H9 (cell line): ENCODE measurements at regions not wholly inside any gene's neighbourhood (a gene's known extent, or its start where the extent isn't known, plus 50 kb on each side); places are given as distances from the start of the nearest gene placed in this dataset.

Source experiments
- DNase-seq: peaks from one replicate; pipeline ENCODE4 v3.0.0-alpha.2; 2017
- H2AFZ ChIP-seq: one replicate; pipeline ENCODE4 v1.6.1; 2013; ENCODE audit warnings: mild to moderate bottlenecking, low read length, control low read depth, moderate library complexity
- H2AK5ac ChIP-seq: 2 replicates; pipeline ENCODE4 v1.6.1; 2013; ENCODE audit warnings: low read length, control low read depth, mixed read lengths; ENCODE audit not compliant: insufficient read length
- H2BK120ac ChIP-seq: one replicate; pipeline ENCODE4 v1.6.1; 2013; ENCODE audit warnings: low read depth, mild to moderate bottlenecking, low read length, control low read depth, inconsistent platforms; ENCODE audit not compliant: poor library complexity, severe bottlenecking
- H2BK12ac ChIP-seq: 2 replicates; pipeline ENCODE4 v1.6.1; 2013; ENCODE audit warnings: low read length, control low read depth, mixed read lengths, low read depth; ENCODE audit not compliant: insufficient read length
- H2BK15ac ChIP-seq: 2 replicates; pipeline ENCODE4 v1.6.1; 2013; ENCODE audit warnings: low read depth, low read length, control low read depth
- H2BK20ac ChIP-seq: one replicate; pipeline ENCODE4 v1.6.1; 2013; ENCODE audit warnings: low read depth, mild to moderate bottlenecking, low read length, control low read depth, inconsistent platforms; ENCODE audit not compliant: poor library complexity, severe bottlenecking
- H2BK5ac ChIP-seq: 2 replicates; pipeline ENCODE4 v1.6.1; 2013; ENCODE audit warnings: low read length, control low read depth, mixed read lengths; ENCODE audit not compliant: insufficient read length
- H3K14ac ChIP-seq: 2 replicates; pipeline ENCODE4 v1.6.1; 2013; ENCODE audit warnings: low read length, control low read depth; ENCODE audit not compliant: insufficient read depth
- H3K18ac ChIP-seq: 2 replicates; pipeline ENCODE4 v1.6.1; 2013; ENCODE audit warnings: low read depth, mild to moderate bottlenecking, mixed read lengths, low read length, control low read depth; ENCODE audit not compliant: insufficient read length
- H3K23ac ChIP-seq: 2 replicates; pipeline ENCODE4 v1.6.1; 2013; ENCODE audit warnings: low read length, control low read depth, mixed read lengths, low read depth; ENCODE audit not compliant: insufficient read length
- H3K23me2 ChIP-seq: 2 replicates; pipeline ENCODE4 v1.6.1; 2013; ENCODE audit warnings: low read depth, mild to moderate bottlenecking, mixed read lengths, low read length, control low read depth; ENCODE audit not compliant: insufficient read length, poor library complexity, severe bottlenecking
- H3K27ac ChIP-seq: 2 replicates; pipeline ENCODE4 v1.5.1; 2013; ENCODE audit warnings: low read length, control low read depth, mixed read lengths, low read depth; ENCODE audit not compliant: insufficient read length
- H3K27me3 ChIP-seq: 2 replicates; pipeline ENCODE4 v1.6.1; 2013; ENCODE audit warnings: low read length, control low read depth, inconsistent platforms; ENCODE audit not compliant: insufficient read depth
- H3K4ac ChIP-seq: 2 replicates; pipeline ENCODE4 v1.6.1; 2013; ENCODE audit warnings: low read depth, mild to moderate bottlenecking, control low read depth, inconsistent platforms, low read length, moderate library complexity
- H3K4me1 ChIP-seq: 2 replicates; pipeline ENCODE4 v1.6.1; 2013; ENCODE audit warnings: low read length, control low read depth, inconsistent platforms; ENCODE audit not compliant: insufficient read depth
- H3K4me2 ChIP-seq: 2 replicates; pipeline ENCODE4 v1.6.1; 2013; ENCODE audit warnings: low read length, control low read depth, mixed read lengths; ENCODE audit not compliant: insufficient read length, insufficient read depth
- H3K56ac ChIP-seq: 2 replicates; pipeline ENCODE4 v1.6.1; 2013; ENCODE audit warnings: low read depth, mild to moderate bottlenecking, mixed read lengths, low read length, control low read depth; ENCODE audit not compliant: insufficient read length
- H3K79me1 ChIP-seq: 2 replicates; pipeline ENCODE4 v1.6.1; 2013; ENCODE audit warnings: low read depth, mild to moderate bottlenecking, moderate library complexity, low read length, control low read depth, inconsistent platforms; ENCODE audit not compliant: insufficient read depth, poor library complexity, severe bottlenecking
- H3K79me2 ChIP-seq: 2 replicates; pipeline ENCODE4 v1.6.1; 2013; ENCODE audit warnings: low read length, control low read depth, inconsistent platforms; ENCODE audit not compliant: insufficient read depth
- H3K9ac ChIP-seq: 2 replicates; pipeline ENCODE4 v1.6.1; 2013; ENCODE audit warnings: low read length, control low read depth, mixed read lengths; ENCODE audit not compliant: insufficient read length; ENCODE audit errors: extremely low read depth
- H3K9me3 ChIP-seq: one replicate; pipeline ENCODE4 v1.6.1; 2013; ENCODE audit warnings: low read depth, low read length, inconsistent platforms; ENCODE audit not compliant: control insufficient read depth
- H3T11ph ChIP-seq: one replicate; pipeline ENCODE4 v1.6.1; 2013; ENCODE audit warnings: mild to moderate bottlenecking, low read length, control low read depth, inconsistent platforms
- H4K20me1 ChIP-seq: one replicate; pipeline ENCODE4 v1.6.1; 2013; ENCODE audit not compliant: control insufficient read depth, insufficient read length, insufficient read depth
- H4K5ac ChIP-seq: 2 replicates; pipeline ENCODE4 v1.6.1; 2013; ENCODE audit warnings: low read depth, mild to moderate bottlenecking, mixed read lengths, low read length, control low read depth; ENCODE audit not compliant: insufficient read length
- H4K8ac ChIP-seq: replicated peaks from 2 replicates; pipeline ENCODE4 v1.6.1; 2013; ENCODE audit warnings: low read length, control low read depth, mixed read lengths, low read depth; ENCODE audit not compliant: insufficient read length
- H4K91ac ChIP-seq: 2 replicates; pipeline ENCODE4 v1.6.1; 2013; ENCODE audit warnings: low read depth, mild to moderate bottlenecking, moderate library complexity, mixed read lengths, low read length, control low read depth; ENCODE audit not compliant: insufficient read length
- H3K27ac Mint-ChIP-seq, 3 experiments: 2 replicates in 2 of 3; 3 replicates in 1 of 3; pipeline ENCODE4 v1.8.0; 2020 to 2021; ENCODE audit warnings: mixed read lengths in 3 of 3, mild to moderate bottlenecking in 1 of 3, moderate library complexity in 1 of 3
- H3K27me3 Mint-ChIP-seq: 2 replicates; pipeline ENCODE4 v1.8.0; 2021; ENCODE audit warnings: low read depth, mild to moderate bottlenecking, moderate library complexity, mixed read lengths
- H3K36me3 Mint-ChIP-seq, 3 experiments: 2 replicates in 2 of 3; 3 replicates in 1 of 3; pipeline ENCODE4 v1.8.0; 2020 to 2021; ENCODE audit warnings: low read depth in 3 of 3, mixed read lengths in 3 of 3; ENCODE audit not compliant: insufficient read depth in 1 of 3
- H3K4me1 Mint-ChIP-seq, 2 experiments: 2 replicates each; pipeline ENCODE4 v1.8.0; 2020; ENCODE audit warnings: mixed read lengths in 2 of 2
- H3K4me3 Mint-ChIP-seq, 2 experiments: 2 replicates in 1 of 2; 3 replicates in 1 of 2; pipeline ENCODE4 v1.8.0; 2020 to 2021; ENCODE audit warnings: mild to moderate bottlenecking in 2 of 2, mixed read lengths in 2 of 2, moderate library complexity in 1 of 2
- H3K9me3 Mint-ChIP-seq, 2 experiments: 2 replicates in 1 of 2; 3 replicates in 1 of 2; pipeline ENCODE4 v1.8.0; 2020; ENCODE audit warnings: mild to moderate bottlenecking in 2 of 2, mixed read lengths in 2 of 2, moderate library complexity in 1 of 2
- CTCF ChIP-seq: fragments of 200-600 bp; sonication (generic); conservative IDR thresholded peaks from 3 replicates; pipeline ENCODE4 v1.8.0; 2021; ENCODE audit warnings: antibody characterized with exemption, mild to moderate bottlenecking
- WGBS: extraction: QIAGEN DNeasy Blood & Tissue Kit; methylation state at CpG from one replicate; pipeline ENCODE4 v1.1.7; 2013; ENCODE audit warnings: missing lambda C conversion rate, low lambda C conversion rate, mixed read lengths; ENCODE audit not compliant: insufficient read length; ENCODE audit errors: extremely low coverage; 5-methylcytosine and 5-hydroxymethylcytosine counted together

GRCh38 chr14:85301506-85301905 lies 228.4 kb upstream of the FLRT2 start:
- no peak overlapping the region for H3K27ac Mint-ChIP-seq
- WGBS, result no CpG with 5 or more reads among the region's 4 CpGs
- no peaks in the 10 kb centered on the region for H3K27me3 ChIP-seq

More at GRCh38 chr14:85301506-85301905, 228.4 kb upstream of the FLRT2 start:
- Histone ChIP-seq H2BK20ac (no peak overlapping the region), H2BK5ac (no peak overlapping the region), H3K56ac (no peak overlapping the region), H4K8ac (no peak overlapping the region), H3K9me3 (no peaks in the 10 kb centered on the region), H3K4ac (no peak overlapping the region), H2AFZ (no peak overlapping the region), H3K23me2 (no peaks in the 10 kb centered on the region), H3K18ac (no peak overlapping the region), H2AK5ac (no peak overlapping the region), H3K9ac (no peak overlapping the region), H3K23ac (no peak overlapping the region), H3K4me2 (no peak overlapping the region), H4K5ac (no peak overlapping the region), H2BK15ac (no peak overlapping the region), H3K27ac (no peak overlapping the region), H3T11ph (no peak overlapping the region), H3K4me1 (no peaks in the 10 kb centered on the region), H3K14ac (no peak overlapping the region), H3K79me1 (no peaks in the 10 kb centered on the region), H4K91ac (no peak overlapping the region), H3K79me2 (no peaks in the 10 kb centered on the region), H4K20me1 (no peaks in the 10 kb centered on the region), H2BK120ac (no peak overlapping the region), H2BK12ac (no peak overlapping the region)
- H3K36me3 Mint-ChIP-seq, result no peaks in the 10 kb centered on the region
- no peaks in the 10 kb centered on the region for H3K4me1 Mint-ChIP-seq
- no peak for TF ChIP-seq CTCF
- no peaks in the 10 kb centered on the region for H3K27me3 Mint-ChIP-seq
- no peak for DNase-seq
- no peaks in the 10 kb centered on the region for H3K9me3 Mint-ChIP-seq
- H3K4me3 Mint-ChIP-seq, result no peak overlapping the region
